ENCODE measurements at regions not wholly inside any gene's neighbourhood (a gene's known extent, or its start where the extent isn't known, plus 50 kb on each side); places are given as distances from the start of the nearest gene placed in this dataset.

GRCh38 chr20:60565083-60565482 lies 606.9 kb downstream of the CDH26 start:
- H3K4me3 ChIP-seq (ENCODE audit: low read length), result no peak overlapping the region
- peaks cover 10% of the 10 kb centered on the region for H3K4me1 Mint-ChIP-seq
- no peak overlapping the region for H3K27ac Mint-ChIP-seq
- no peaks in the 10 kb centered on the region for H3K9me3 Mint-ChIP-seq
- H3K27ac ChIP-seq (ENCODE audit: low read depth, low read length), result no peak overlapping the region
- H3K36me3 Mint-ChIP-seq (ENCODE audit: low read depth), result no peaks in the 10 kb centered on the region
- no peaks in the 10 kb centered on the region for H3K27me3 Mint-ChIP-seq (ENCODE audit: insufficient read depth)
- H3K9me3 ChIP-seq (ENCODE audit: control insufficient read depth, low read length), result no peaks in the 10 kb centered on the region
- no peaks in the 10 kb centered on the region for H3K27me3 ChIP-seq (ENCODE audit: control insufficient read depth, insufficient read depth, low read length, poor library complexity, severe bottlenecking)
- WGBS, 2 experiments (ENCODE audit: insufficient coverage in 1 of 2, insufficient read length in 1 of 2), result 92 to 100% methylated on average over 2 to 4 of the region's 4 CpGs
- H3K36me3 ChIP-seq (ENCODE audit: control insufficient read depth, insufficient read depth, low read length), result no peaks in the 10 kb centered on the region
- no peak overlapping the region for H3K9ac ChIP-seq (ENCODE audit: extremely low read depth, low read length, poor library complexity, severe bottlenecking)
- no peak for DNase-seq
- H3K4me1 ChIP-seq (ENCODE audit: control insufficient read depth, insufficient read depth, low read length), result no peaks in the 10 kb centered on the region
- H3K4me3 Mint-ChIP-seq, result no peak overlapping the region
- TF ChIP-seq, protein P1, sequence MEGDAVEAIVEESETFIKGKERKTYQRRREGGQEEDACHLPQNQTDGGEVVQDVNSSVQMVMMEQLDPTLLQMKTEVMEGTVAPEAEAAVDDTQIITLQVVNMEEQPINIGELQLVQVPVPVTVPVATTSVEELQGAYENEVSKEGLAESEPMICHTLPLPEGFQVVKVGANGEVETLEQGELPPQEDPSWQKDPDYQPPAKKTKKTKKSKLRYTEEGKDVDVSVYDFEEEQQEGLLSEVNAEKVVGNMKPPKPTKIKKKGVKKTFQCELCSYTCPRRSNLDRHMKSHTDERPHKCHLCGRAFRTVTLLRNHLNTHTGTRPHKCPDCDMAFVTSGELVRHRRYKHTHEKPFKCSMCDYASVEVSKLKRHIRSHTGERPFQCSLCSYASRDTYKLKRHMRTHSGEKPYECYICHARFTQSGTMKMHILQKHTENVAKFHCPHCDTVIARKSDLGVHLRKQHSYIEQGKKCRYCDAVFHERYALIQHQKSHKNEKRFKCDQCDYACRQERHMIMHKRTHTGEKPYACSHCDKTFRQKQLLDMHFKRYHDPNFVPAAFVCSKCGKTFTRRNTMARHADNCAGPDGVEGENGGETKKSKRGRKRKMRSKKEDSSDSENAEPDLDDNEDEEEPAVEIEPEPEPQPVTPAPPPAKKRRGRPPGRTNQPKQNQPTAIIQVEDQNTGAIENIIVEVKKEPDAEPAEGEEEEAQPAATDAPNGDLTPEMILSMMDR (conservative IDR thresholded peaks at IDR 0.05), result no peak

GRCh38 chr20:60565551-60565950 lies 607.3 kb downstream of the CDH26 start:
- Histone ChIP-seq H3K36me3 (ENCODE audit: control insufficient read depth, insufficient read depth, low read length) (no peaks in the 10 kb centered on the region), H3K9ac (ENCODE audit: extremely low read depth, low read length, poor library complexity, severe bottlenecking) (no peak overlapping the region), H3K4me3 (ENCODE audit: low read length) (no peak overlapping the region), H3K4me1 (ENCODE audit: control insufficient read depth, insufficient read depth, low read length) (no peaks in the 10 kb centered on the region), H3K27ac (ENCODE audit: low read depth, low read length) (no peak overlapping the region), H3K9me3 (ENCODE audit: control insufficient read depth, low read length) (no peaks in the 10 kb centered on the region), H3K27me3 (ENCODE audit: control insufficient read depth, insufficient read depth, low read length, poor library complexity, severe bottlenecking) (no peaks in the 10 kb centered on the region)
- H3K4me1 Mint-ChIP-seq, result peaks cover 10% of the 10 kb centered on the region
- H3K27ac Mint-ChIP-seq, result no peak overlapping the region
- WGBS, 2 experiments (ENCODE audit: insufficient coverage in 1 of 2, insufficient read length in 1 of 2), result 87 to 95% methylated on average over 4 to 5 of the region's 5 CpGs
- no peak for DNase-seq
- H3K4me3 Mint-ChIP-seq, result no peak overlapping the region
- no peaks in the 10 kb centered on the region for H3K9me3 Mint-ChIP-seq
- TF ChIP-seq, protein P1 (conservative IDR thresholded peaks at IDR 0.05), result no peak
- no peaks in the 10 kb centered on the region for H3K27me3 Mint-ChIP-seq (ENCODE audit: insufficient read depth)
- no peaks in the 10 kb centered on the region for H3K36me3 Mint-ChIP-seq (ENCODE audit: low read depth)

DNA sequence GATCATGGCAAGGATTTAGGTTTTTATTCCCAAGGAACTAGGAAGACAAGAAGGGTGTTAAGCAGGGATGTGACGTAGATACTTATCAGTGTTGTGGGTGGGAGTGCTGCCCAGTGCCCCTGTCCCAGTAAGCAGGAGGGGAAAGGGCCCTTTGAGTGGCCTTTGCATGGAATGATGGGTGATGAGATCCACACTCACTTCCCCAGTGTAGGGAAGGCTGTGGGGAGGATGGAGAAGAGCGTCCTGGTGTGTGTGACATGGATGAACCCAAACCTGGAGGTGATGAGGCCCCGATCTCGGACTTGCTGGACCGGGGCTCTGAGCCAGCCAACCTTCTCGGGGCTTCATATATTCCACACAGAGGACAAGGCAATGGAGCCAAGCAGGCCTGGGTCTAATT lies 610.9 kb downstream of the CDH26 start:
- TF ChIP-seq, protein P1 (conservative IDR thresholded peaks at IDR 0.05), result no peak
- Histone ChIP-seq H3K27ac (ENCODE audit: low read depth, low read length) (no peak overlapping the region), H3K27me3 (ENCODE audit: control insufficient read depth, insufficient read depth, low read length, poor library complexity, severe bottlenecking) (no peaks in the 10 kb centered on the region), H3K36me3 (ENCODE audit: control insufficient read depth, insufficient read depth, low read length) (no peaks in the 10 kb centered on the region), H3K9ac (ENCODE audit: extremely low read depth, low read length, poor library complexity, severe bottlenecking) (no peak overlapping the region), H3K9me3 (ENCODE audit: control insufficient read depth, low read length) (no peaks in the 10 kb centered on the region), H3K4me3 (ENCODE audit: low read length) (no peak overlapping the region), H3K4me1 (ENCODE audit: control insufficient read depth, insufficient read depth, low read length) (no peaks in the 10 kb centered on the region)
- Mint-ChIP-seq H3K4me3 (no peak overlapping the region), H3K36me3 (ENCODE audit: low read depth) (no peaks in the 10 kb centered on the region), H3K27me3 (ENCODE audit: insufficient read depth) (no peaks in the 10 kb centered on the region), H3K9me3 (no peaks in the 10 kb centered on the region), H3K4me1 (peaks cover 6% of the 10 kb centered on the region), H3K27ac (no peak overlapping the region)
- 88 to 94% methylated on average over 4 to 6 of the region's 6 CpGs for WGBS, 2 experiments (ENCODE audit: insufficient coverage in 1 of 2, insufficient read length in 1 of 2)
- no peak for DNase-seq

Data from endodermal cell (in vitro differentiated cells).